Cardiac muscle cell (in vitro differentiated cells and primary cell): ENCODE measurements at regions not wholly inside any gene's neighbourhood (a gene's known extent, or its start where the extent isn't known, plus 50 kb on each side); places are given as distances from the start of the nearest gene placed in this dataset.
"Not testable (repeated sequence)": the region's sequence is repeated elsewhere in the genome, so short reads cannot be mapped to it uniquely, and the experiment has no call there.

Experiments used
- DNase-seq, 2 donors: peaks; one replicate each; pipeline versions ENCODE4 v3.0.0 to v3.0.0-alpha.2; 2010 to 2017; ENCODE audit warnings: low read depth in 1 of 2, low spot score in 1 of 2
- H3K27ac ChIP-seq: fragments of 200-600 bp; sonication (generic); 2 replicates; pipeline ENCODE4 v1.5.1; 2016
- H3K27me3 ChIP-seq: fragments of 200-600 bp; sonication (generic); 2 replicates; pipeline ENCODE4 v1.6.0; 2016; ENCODE audit warnings: control low read depth
- H3K36me3 ChIP-seq: fragments of 200-600 bp; sonication (generic); 2 replicates; pipeline ENCODE4 v1.5.1; 2016; ENCODE audit warnings: control low read depth
- H3K4me1 ChIP-seq: fragments of 200-600 bp; sonication (generic); 2 replicates; pipeline ENCODE4 v1.8.1; 2017; ENCODE audit warnings: low read depth, mild to moderate bottlenecking, mixed run types
- H3K4me3 ChIP-seq: fragments of 200-600 bp; sonication (generic); 2 replicates; pipeline ENCODE4 v1.5.1; 2016; ENCODE audit warnings: mild to moderate bottlenecking
- H3K9me3 ChIP-seq: fragments of 200-600 bp; sonication (generic); 2 replicates; pipeline ENCODE4 v1.5.1; 2017; ENCODE audit warnings: low read depth, mild to moderate bottlenecking, control low read depth
- TF ChIP-seq, protein P1 (sequence below): IDR thresholded peaks from 2 replicates; pipeline ENCODE4 v1.5.1; 2012; ENCODE audit warnings: low read depth, mild to moderate bottlenecking, low read length

DNA sequence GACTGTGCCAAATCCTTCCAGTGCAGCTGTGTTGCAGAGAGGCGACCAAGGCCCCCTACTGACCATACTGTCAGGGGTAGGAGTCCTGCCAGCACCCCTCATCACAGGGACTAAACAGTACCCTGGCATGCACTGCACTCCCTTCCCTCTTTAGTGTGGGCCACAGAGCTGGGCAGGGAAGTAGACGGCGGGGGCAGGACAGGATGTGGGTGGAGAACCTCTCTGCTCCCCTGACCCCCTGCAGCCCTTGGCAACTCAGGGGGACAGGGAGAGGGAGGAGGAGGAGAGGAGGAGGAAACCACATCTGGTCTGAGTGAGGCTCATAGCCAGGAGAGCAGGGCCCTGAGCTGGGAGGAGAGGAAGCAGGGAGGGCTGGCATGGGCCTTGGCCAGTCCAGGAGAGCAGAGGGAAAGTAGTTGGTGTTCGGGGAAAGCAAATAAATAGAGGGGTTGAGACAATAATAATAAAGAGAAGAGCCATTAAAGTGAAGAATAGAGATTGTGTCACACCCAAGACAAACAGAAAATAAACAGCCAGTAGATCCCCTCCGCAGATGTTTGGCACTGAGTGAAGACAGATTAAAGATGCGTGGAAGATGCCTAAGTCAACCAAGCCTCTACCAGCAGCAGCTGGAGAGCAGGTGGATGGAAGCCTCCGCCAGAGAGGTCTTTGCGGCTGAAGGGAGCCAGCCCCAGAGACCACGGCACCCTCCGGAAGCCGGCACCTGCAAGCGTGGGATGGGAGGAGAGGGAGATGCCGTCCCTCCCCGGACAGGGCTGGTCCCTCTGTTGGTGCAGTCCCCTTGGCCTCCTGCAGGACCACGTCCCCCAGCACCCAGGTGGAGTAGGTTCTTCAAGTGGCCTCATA is 61.5 kb downstream of the RPUSD4 start:
- Histone ChIP-seq H3K4me1 (peaks cover 5% of the 10 kb centered on the region), H3K36me3 (no peaks in the 10 kb centered on the region), H3K27me3 (no peaks in the 10 kb centered on the region), H3K4me3 (no peak overlapping the region), H3K27ac (no peak overlapping the region), H3K9me3 (no peaks in the 10 kb centered on the region)
- DNase-seq = peak in 1 of 2 donors; percentile 77
- TF ChIP-seq, protein P1, sequence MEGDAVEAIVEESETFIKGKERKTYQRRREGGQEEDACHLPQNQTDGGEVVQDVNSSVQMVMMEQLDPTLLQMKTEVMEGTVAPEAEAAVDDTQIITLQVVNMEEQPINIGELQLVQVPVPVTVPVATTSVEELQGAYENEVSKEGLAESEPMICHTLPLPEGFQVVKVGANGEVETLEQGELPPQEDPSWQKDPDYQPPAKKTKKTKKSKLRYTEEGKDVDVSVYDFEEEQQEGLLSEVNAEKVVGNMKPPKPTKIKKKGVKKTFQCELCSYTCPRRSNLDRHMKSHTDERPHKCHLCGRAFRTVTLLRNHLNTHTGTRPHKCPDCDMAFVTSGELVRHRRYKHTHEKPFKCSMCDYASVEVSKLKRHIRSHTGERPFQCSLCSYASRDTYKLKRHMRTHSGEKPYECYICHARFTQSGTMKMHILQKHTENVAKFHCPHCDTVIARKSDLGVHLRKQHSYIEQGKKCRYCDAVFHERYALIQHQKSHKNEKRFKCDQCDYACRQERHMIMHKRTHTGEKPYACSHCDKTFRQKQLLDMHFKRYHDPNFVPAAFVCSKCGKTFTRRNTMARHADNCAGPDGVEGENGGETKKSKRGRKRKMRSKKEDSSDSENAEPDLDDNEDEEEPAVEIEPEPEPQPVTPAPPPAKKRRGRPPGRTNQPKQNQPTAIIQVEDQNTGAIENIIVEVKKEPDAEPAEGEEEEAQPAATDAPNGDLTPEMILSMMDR = peak; percentile 35

DNA sequence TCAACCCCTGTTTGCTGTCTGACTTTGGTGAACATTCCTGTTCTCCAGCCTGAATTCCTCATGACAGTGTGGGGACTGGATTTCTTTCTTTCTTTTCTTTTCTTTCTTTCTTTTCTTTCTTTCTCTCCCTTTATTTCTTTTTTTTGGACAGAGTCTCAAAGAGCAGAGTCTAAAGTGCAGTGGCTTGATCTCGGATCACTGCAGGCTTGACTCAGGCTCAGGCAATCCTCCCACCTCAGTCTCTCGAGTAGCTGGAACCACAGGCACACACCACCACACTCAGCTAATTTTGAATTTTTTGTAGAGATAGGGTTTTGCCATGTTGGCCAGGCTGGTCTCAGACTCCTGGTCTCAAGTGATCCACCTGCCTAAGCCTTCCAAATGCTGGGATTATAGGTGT is 63.1 kb downstream of the RPUSD4 start:
- Histone ChIP-seq H3K27me3 (no peaks in the 10 kb centered on the region), H3K9me3 (no peaks in the 10 kb centered on the region), H3K27ac (no peak overlapping the region), H3K36me3 (no peaks in the 10 kb centered on the region), H3K4me3 (no peak overlapping the region), H3K4me1 (peaks cover 5% of the 10 kb centered on the region)
- no peak for DNase-seq
- TF ChIP-seq, protein P1 = no peak

DNA sequence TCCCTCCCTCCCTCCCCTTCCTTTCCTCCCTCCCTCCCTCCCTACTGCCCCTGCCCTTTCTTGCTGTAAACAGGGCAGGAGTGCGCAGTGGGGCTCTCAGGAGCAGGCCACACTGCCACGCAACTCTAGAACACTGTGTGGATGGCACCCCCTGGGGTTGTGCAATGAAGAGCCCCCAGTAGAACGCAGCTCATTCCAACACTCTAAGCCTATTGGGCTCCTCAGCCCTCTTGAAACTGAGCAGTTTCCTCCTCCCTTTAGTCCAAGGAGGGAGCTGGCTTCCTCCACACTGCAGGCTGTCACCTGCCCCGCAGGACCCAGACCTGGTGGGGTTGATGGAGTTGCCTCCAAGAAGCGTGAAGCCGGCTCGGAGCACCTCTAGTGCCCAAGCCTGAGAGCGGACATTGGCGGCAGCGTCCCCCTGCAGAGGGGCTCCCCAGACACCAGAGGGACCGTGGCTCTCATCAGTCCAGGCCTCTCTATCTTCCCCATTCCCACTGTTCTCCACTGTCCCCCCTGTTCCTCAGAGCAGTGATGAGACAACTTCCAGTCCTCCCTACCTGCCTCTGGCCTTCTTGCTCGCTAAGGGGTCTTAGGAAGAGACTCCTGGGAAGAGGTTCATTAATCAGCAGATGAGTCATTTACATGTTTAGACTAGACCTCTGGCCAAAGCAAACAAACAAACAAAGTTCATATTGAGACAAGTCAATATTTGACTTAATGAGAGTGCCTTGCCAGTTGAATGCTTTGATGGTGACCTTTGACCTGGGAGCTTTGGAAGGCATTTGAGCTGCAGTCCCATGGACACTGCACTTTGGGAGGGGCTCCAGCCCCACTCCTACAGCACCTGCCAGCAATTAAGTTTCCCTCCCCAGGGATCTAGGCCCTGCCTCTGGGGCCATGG is 64.0 kb downstream of the RPUSD4 start:
- Histone ChIP-seq H3K27ac (no peak overlapping the region), H3K27me3 (no peaks in the 10 kb centered on the region), H3K4me1 (peaks cover 5% of the 10 kb centered on the region), H3K4me3 (no peak overlapping the region), H3K36me3 (no peaks in the 10 kb centered on the region), H3K9me3 (no peaks in the 10 kb centered on the region)
- TF ChIP-seq, protein P1 = no peak
- DNase-seq = no peak

DNA sequence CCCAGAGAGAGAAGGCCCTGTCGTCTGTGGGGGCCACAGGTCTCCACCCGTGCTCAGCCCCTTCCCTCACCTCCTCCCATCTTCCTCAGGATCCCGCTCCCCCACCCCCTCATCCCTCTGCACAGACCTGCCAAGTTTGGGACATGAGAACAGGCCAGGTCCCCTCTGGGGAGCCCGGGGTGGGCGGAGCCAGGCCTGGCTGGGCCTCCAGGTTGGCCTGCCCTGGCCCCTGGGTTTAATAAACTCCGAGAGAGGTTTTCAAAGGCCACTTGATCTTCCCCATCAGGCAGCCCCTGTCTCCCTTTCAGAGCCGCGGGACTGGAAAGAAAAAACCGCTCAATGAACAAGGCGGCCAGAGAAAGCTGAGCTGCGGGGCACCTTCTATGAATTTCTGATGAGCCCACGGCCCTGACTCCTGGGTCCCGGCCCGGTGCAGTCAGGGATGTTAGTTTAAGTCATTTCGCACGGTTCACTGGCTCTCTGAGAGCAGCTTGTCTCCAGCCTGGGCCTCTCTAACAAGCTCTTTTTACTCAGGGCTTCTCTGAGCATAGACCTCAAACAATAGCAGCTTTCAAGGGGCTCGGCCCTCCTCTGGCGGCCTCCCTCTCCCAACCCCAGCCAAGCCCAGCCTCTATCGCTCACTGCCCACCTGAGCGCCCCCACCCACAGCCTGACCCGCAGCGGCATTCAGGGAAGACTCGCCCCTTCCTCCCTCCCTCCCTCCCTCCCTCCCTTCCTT is 64.8 kb downstream of the RPUSD4 start:
- no peaks in the 10 kb centered on the region for H3K27me3 ChIP-seq
- DNase-seq = no peak

DNA sequence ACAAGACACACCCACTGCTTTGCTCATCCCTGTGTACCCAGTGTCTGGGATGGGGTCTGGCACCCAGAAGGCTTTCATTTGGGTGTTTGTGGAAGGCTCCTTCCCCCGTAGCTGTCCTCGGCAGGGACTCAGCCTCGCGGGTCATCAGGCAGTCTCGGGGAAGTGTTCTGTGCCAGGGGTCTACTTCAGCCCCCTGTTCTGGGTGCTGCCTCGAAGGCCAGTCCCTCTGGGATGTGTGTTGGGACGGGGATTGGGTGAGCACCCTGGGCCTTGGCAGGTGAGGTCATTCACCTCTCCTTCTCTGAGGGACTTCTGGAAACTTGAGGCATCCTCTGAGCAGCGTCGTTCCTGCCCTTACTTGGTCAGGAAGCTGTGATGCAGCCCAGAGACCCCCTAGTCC is 65.5 kb downstream of the RPUSD4 start:
- TF ChIP-seq, protein P1 = no peak
- Histone ChIP-seq H3K27ac (no peak overlapping the region), H3K27me3 (no peaks in the 10 kb centered on the region), H3K9me3 (no peaks in the 10 kb centered on the region), H3K4me1 (peaks cover 5% of the 10 kb centered on the region), H3K4me3 (no peak overlapping the region), H3K36me3 (no peaks in the 10 kb centered on the region)
- no peak for DNase-seq

More for the DNA sequence above, 64.8 kb downstream of the RPUSD4 start:
- Histone ChIP-seq H3K9me3 (no peaks in the 10 kb centered on the region), H3K36me3 (no peaks in the 10 kb centered on the region), H3K4me1 (peaks cover 5% of the 10 kb centered on the region), H3K27ac (no peak overlapping the region), H3K4me3 (no peak overlapping the region)
- TF ChIP-seq, protein P1 = no peak

DNA sequence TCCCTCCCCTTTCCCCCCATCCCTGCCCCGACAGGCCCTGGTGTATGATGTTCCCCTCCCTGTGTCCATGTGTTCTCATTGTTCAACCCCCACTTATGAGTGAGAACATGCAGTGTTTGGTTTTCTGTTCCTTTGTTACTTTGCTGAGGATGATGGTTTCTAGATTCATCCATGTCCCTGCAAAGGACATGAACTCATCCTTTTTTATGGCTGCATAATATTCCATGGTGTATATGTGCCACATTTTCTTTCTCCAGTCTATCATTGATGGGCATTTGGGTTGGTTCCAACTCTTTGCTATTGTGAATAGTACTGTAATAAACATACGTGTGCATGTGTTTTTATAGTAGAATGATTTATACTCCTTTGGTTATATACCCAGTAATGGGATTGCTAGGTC is 68.0 kb downstream of the RPUSD4 start:
- peaks cover 21% of the 10 kb centered on the region for H3K4me1 ChIP-seq
- not testable (repeated sequence) for DNase-seq, H3K27ac ChIP-seq, H3K36me3 ChIP-seq, H3K9me3 ChIP-seq, H3K4me3 ChIP-seq, H3K27me3 ChIP-seq
